ENCODE measurements at regions not wholly inside any gene's neighbourhood (a gene's known extent, or its start where the extent isn't known, plus 50 kb on each side); places are given as distances from the start of the nearest gene placed in this dataset.
"Not testable (repeated sequence)": the region's sequence is repeated elsewhere in the genome, so short reads cannot be mapped to it uniquely, and the experiment has no call there.

DNA sequence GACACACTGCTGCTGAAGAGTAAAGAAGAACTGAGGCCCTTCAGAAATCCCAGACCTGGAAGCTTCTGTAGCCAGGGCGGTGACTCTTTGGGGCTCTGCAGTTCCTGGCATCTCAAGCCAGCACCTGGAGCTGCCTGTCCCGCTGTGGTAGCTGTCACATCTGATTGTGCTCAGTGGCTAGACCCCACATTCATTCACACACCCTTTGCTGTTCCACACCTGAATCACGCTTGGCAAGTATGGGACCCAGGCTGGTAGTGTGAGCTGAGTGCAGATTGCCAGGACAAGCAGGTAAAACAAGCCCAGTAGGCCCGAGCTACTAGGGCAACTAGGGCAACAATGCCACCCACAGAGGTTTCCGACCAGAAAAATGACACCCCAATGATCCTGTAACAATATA, 218.2 kb downstream of the VGLL3 start:
- CTCF ChIA-PET = interaction anchor here (2.7 kb wide), 1 partner anchor 311 kb away, joined by 21 read pairs; no protein-coding TSS in a partner anchor
- POLR2A ChIA-PET (ENCODE audit: low non-redundant PET) = no interaction called here
- no peak for TF ChIP-seq CTCF (conservative IDR thresholded peaks at IDR 0.05; ENCODE audit: low read depth)
- no peak for DNase-seq (ENCODE audit: low spot score)
- H3K27ac ChIP-seq = no peak overlapping the region

DNA sequence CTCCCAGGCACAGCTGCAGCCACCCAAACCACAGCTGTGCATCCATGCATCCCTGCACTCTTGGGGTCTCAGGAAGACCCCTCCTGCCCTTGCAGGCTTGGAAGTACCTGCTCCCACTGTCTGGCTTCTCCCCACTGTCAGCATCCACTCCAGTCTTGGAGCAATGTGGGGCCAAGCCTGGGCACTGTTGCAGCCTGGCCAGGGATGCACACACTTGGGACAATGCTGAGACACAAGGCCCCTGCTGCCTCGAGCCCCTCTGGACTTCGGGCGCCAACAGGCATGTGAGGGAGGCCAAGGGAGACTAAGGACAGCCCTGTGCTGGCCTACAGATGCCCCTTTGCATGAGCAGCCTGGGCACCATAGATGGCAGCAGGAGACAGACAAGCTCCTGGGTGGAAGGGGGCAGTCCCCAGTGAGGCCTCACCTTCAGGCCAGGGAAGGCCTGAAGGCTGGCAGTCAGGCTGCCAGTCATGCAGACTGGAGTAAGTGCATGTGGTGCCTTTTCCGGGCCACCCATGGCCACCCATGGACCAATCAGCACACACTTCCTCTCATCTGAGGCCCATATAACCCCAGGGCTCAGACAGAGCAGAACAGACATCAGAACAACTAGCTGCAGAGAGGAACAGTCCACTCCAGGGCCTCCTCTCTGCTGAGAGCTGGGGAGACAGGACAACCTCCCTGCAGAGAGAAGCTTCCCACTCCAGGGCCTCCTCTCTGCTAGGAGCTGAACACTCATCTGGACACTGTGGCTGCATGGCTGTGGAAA, 219.0 kb downstream of the VGLL3 start:
- H3K27ac ChIP-seq = no peak overlapping the region
- no peak for DNase-seq (ENCODE audit: low spot score)
- POLR2A ChIA-PET (ENCODE audit: low non-redundant PET) = no interaction called here
- CTCF ChIA-PET = no interaction called here
- no peak for TF ChIP-seq CTCF (conservative IDR thresholded peaks at IDR 0.05; ENCODE audit: low read depth)

DNA sequence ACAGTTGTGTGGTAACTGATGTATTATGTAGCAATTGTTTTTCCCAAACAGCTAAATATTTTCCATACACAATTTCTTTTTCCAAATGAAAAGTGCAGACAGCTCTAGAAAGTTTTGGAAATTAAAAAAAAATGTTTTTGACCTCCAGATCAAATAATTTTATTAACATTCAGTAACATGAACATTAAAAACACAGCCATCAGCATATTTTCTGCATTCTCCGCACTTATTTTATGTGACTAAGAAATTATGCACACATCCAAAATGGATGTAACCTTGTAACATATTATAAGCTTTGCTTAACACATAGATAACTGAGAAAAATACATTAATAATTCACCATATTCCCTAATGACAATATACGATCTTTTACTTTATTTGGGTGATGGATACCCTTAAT, 224.6 kb downstream of the VGLL3 start:
- H3K27ac ChIP-seq = no peak overlapping the region
- POLR2A ChIA-PET (ENCODE audit: low non-redundant PET) = no interaction called here
- DNase-seq (ENCODE audit: low spot score) = no peak
- CTCF ChIA-PET = no interaction called here
- TF ChIP-seq CTCF (conservative IDR thresholded peaks at IDR 0.05; ENCODE audit: low read depth) = no peak

GRCh38 chr3:86757322-86758179, 233.4 kb downstream of the VGLL3 start:
- DNase-seq (ENCODE audit: low spot score); CTCF ChIA-PET; H3K27ac ChIP-seq: not testable (repeated sequence)
- POLR2A ChIA-PET (ENCODE audit: low non-redundant PET) = interaction anchor here (0.6 kb wide), 1 partner anchor 351 kb away, joined by 3 read pairs; no protein-coding TSS in a partner anchor

DNA sequence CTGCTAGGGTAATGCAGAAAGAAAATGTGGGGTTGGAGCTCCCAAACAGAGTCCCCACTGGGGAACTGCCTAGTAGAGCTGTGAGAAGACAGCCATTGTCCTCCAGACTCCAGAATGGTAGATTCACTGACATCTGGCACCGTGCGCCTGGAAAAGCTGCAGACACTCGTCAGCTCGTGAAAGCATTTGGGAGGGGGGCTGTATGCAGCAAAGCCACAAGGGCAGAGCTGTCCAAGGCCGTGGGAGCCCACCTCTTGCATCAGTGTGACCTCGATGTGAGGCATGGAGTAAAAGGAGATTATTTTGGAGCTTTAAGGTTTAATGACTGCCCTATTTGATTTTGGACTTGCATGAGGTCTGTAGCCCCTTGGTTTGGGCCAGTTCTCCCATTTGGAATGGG, 242.9 kb downstream of the VGLL3 start:
- ChIA-PET POLR2A (ENCODE audit: low non-redundant PET) (no interaction called here), CTCF (no interaction called here)
- H3K27ac ChIP-seq = no peak overlapping the region
- no peak for DNase-seq (ENCODE audit: low spot score)
- TF ChIP-seq CTCF (conservative IDR thresholded peaks at IDR 0.05; ENCODE audit: low read depth) = no peak

DNA sequence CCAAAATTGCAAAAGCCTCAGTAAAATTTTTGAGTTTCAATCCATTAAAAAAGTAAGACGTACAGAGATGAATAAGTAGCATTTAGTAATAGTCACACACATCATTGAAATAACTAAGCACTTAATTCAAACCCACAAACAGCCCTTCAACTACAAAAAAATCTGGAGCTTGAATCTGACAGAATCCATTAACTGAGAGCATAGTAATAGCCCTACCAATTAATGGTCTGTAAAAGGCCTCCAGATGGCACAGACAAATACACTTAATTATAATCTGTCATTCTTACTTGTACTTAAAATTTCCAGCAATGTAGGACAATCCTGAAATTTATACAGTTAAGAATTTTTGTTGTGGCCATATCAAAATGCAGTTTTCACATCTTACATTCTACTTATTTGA, 246.9 kb downstream of the VGLL3 start:
- ChIA-PET CTCF (interaction anchor here (1.1 kb wide), 1 partner anchor 10 kb away, joined by 3 read pairs; no protein-coding TSS in a partner anchor), POLR2A (ENCODE audit: low non-redundant PET) (no interaction called here)
- no peak overlapping the region for H3K27ac ChIP-seq
- no peak for DNase-seq (ENCODE audit: low spot score)
- TF ChIP-seq CTCF (conservative IDR thresholded peaks at IDR 0.05; ENCODE audit: low read depth) = no peak

- no peak for DNase-seq (ENCODE audit: low spot score)
- POLR2A ChIA-PET (ENCODE audit: low non-redundant PET) = no interaction called here
- CTCF ChIA-PET = no interaction called here
- H3K27ac ChIP-seq = no peak overlapping the region
- no peak for TF ChIP-seq CTCF (conservative IDR thresholded peaks at IDR 0.05; ENCODE audit: low read depth)
Measured at GRCh38 chr3:86743233-86743632, 247.7 kb downstream of the VGLL3 start.

Measured in RWPE1 (cell line).